NB4 (cell line): ENCODE measurements at regions not wholly inside any gene's neighbourhood (a gene's known extent, or its start where the extent isn't known, plus 50 kb on each side); places are given as distances from the start of the nearest gene placed in this dataset.

Source experiments
- POLR2A ChIP-seq: IDR thresholded peaks from 2 replicates; pipeline ENCODE4 v1.6.1; 2011; ENCODE audit warnings: mild to moderate bottlenecking; ENCODE audit not compliant: insufficient read length; ENCODE audit errors: extremely low read depth
- TF ChIP-seq, protein P1 (sequence below): IDR thresholded peaks from one replicate; pipeline ENCODE4 v1.5.1; 2012; ENCODE audit warnings: low read depth, low read length
- TF ChIP-seq, protein P2 (sequence below): IDR thresholded peaks from 2 replicates; pipeline ENCODE4 v1.6.1; 2011; ENCODE audit warnings: low read depth, low read length

DNA sequence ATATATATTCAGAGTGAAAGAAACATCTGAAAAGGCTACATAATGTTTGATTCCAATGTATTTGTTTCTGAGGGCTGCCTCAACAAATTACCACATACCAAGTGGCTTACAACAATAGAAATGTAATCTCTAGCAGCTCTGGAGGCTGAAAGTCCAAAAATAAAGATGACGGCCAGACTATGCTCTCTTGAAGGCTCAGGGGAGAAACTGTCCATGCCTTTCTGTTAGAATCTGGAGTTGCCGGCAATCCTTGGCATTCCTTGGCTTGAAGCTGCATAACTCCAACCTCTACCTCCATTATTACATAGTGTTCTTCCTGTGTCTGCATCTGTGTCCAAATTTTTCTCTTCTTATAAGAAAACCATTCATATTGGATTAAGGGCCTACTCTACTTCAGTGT lies 68.1 kb upstream of the PLEKHG7 start:
- TF ChIP-seq, protein P1, sequence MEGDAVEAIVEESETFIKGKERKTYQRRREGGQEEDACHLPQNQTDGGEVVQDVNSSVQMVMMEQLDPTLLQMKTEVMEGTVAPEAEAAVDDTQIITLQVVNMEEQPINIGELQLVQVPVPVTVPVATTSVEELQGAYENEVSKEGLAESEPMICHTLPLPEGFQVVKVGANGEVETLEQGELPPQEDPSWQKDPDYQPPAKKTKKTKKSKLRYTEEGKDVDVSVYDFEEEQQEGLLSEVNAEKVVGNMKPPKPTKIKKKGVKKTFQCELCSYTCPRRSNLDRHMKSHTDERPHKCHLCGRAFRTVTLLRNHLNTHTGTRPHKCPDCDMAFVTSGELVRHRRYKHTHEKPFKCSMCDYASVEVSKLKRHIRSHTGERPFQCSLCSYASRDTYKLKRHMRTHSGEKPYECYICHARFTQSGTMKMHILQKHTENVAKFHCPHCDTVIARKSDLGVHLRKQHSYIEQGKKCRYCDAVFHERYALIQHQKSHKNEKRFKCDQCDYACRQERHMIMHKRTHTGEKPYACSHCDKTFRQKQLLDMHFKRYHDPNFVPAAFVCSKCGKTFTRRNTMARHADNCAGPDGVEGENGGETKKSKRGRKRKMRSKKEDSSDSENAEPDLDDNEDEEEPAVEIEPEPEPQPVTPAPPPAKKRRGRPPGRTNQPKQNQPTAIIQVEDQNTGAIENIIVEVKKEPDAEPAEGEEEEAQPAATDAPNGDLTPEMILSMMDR, result no peak
- TF ChIP-seq, protein P2, sequence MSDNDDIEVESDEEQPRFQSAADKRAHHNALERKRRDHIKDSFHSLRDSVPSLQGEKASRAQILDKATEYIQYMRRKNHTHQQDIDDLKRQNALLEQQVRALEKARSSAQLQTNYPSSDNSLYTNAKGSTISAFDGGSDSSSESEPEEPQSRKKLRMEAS, result no peak
- TF ChIP-seq POLR2A, result no peak
